MM.1S (cell line): ENCODE measurements at regions not wholly inside any gene's neighbourhood (a gene's known extent, or its start where the extent isn't known, plus 50 kb on each side); places are given as distances from the start of the nearest gene placed in this dataset.

Source experiments
- DNase-seq: peaks from one replicate; pipeline ENCODE4 v3.0.0-alpha.2; 2015
- H2AFZ ChIP-seq: fragments of 300-600 bp; sonication (generic); 2 replicates; pipeline ENCODE4 v1.6.0; 2016; ENCODE audit warnings: antibody characterized with exemption, low read length
- H3F3A ChIP-seq: fragments of 300-600 bp; sonication (generic); 2 replicates; pipeline ENCODE4 v1.6.1; 2016; ENCODE audit warnings: mild to moderate bottlenecking, antibody characterized with exemption, low read length, moderate library complexity, mixed read lengths; ENCODE audit not compliant: insufficient read depth
- H3K27ac ChIP-seq: fragments of 300-600 bp; sonication (generic); 2 replicates; pipeline ENCODE4 v1.5.1; 2016; ENCODE audit warnings: mild to moderate bottlenecking, low read length
- H3K27me3 ChIP-seq: fragments of 300-600 bp; sonication (generic); replicated peaks from 2 replicates; pipeline ENCODE4 v1.6.0; 2016; ENCODE audit warnings: low read length; ENCODE audit not compliant: insufficient read depth
- H3K36me3 ChIP-seq: fragments of 300-600 bp; sonication (generic); replicated peaks from 2 replicates; pipeline ENCODE4 v1.6.1; 2016; ENCODE audit warnings: mild to moderate bottlenecking, low read length, mixed read lengths; ENCODE audit not compliant: insufficient read depth
- H3K4me1 ChIP-seq: fragments of 300-600 bp; sonication (generic); 2 replicates; pipeline ENCODE4 v1.6.1; 2016; ENCODE audit warnings: low read length, mixed read lengths
- H3K4me2 ChIP-seq: fragments of 300-600 bp; sonication (generic); 2 replicates; pipeline ENCODE4 v1.6.0; 2016; ENCODE audit warnings: low read depth, low read length
- H3K4me3 ChIP-seq: fragments of 300-600 bp; sonication (generic); 2 replicates; pipeline ENCODE4 v1.5.1; 2016; ENCODE audit warnings: low read length, mixed read lengths
- H3K79me2 ChIP-seq: fragments of 300-600 bp; sonication (generic); 2 replicates; pipeline ENCODE4 v1.6.1; 2016; ENCODE audit warnings: mixed run types, low read length, mixed read lengths
- H3K9ac ChIP-seq: fragments of 300-600 bp; sonication (generic); 2 replicates; pipeline ENCODE4 v1.6.1; 2016; ENCODE audit warnings: low read length, mixed read lengths
- H3K9me2 ChIP-seq: fragments of 300-600 bp; sonication (generic); replicated peaks from 2 replicates; pipeline ENCODE4 v1.6.1; 2016; ENCODE audit warnings: mild to moderate bottlenecking, low read length, mixed read lengths; ENCODE audit not compliant: insufficient read depth
- H3K9me3 ChIP-seq: fragments of 300-600 bp; sonication (generic); replicated peaks from 2 replicates; pipeline ENCODE4 v1.6.1; 2016; ENCODE audit warnings: mild to moderate bottlenecking, low read length, mixed read lengths; ENCODE audit not compliant: insufficient read depth
- H4K20me1 ChIP-seq: fragments of 300-600 bp; sonication (generic); 2 replicates; pipeline ENCODE4 v1.6.1; 2016; ENCODE audit warnings: mild to moderate bottlenecking, low read length, moderate library complexity, mixed read lengths; ENCODE audit not compliant: insufficient read depth
- CTCF ChIP-seq: fragments of 300-600 bp; sonication (generic); IDR thresholded peaks from 2 replicates; pipeline ENCODE4 v1.5.1; 2016; ENCODE audit warnings: antibody characterized with exemption, low read length, mixed read lengths
- EZH2 ChIP-seq: fragments of 300-600 bp; sonication (generic); optimal IDR thresholded peaks from 2 replicates; pipeline ENCODE3; 2017; ENCODE audit warnings: low read depth, mild to moderate bottlenecking, antibody characterized with exemption, low read length, mixed read lengths
- EZH2phosphoT487 ChIP-seq: fragments of 300-600 bp; sonication (generic); IDR thresholded peaks from 2 replicates; pipeline ENCODE4 v1.6.1; 2018; ENCODE audit warnings: antibody characterized with exemption, low read length

- no peak for TF ChIP-seq EZH2
- no peak for TF ChIP-seq CTCF
- no peak for TF ChIP-seq EZH2phosphoT487
- Histone ChIP-seq H3F3A (no peaks in the 10 kb centered on the region), H3K36me3 (no peaks in the 10 kb centered on the region), H4K20me1 (no peaks in the 10 kb centered on the region), H3K9me2 (no peaks in the 10 kb centered on the region), H3K4me1 (no peaks in the 10 kb centered on the region), H3K79me2 (no peaks in the 10 kb centered on the region), H3K4me2 (no peak overlapping the region), H3K9ac (no peak overlapping the region), H3K27ac (no peak overlapping the region), H3K9me3 (no peaks in the 10 kb centered on the region), H3K27me3 (no peaks in the 10 kb centered on the region), H2AFZ (no peak overlapping the region), H3K4me3 (no peak overlapping the region)
- DNase-seq = no peak
These were observed 198.5 kb upstream of the C11orf87 start for GRCh38 chr11:109223451-109223850.

GRCh38 chr11:109229682-109230081 lies 192.3 kb upstream of the C11orf87 start:
- no peaks in the 10 kb centered on the region for H4K20me1 ChIP-seq
- no peaks in the 10 kb centered on the region for H3F3A ChIP-seq
- no peaks in the 10 kb centered on the region for H3K36me3 ChIP-seq
- no peaks in the 10 kb centered on the region for H3K9me2 ChIP-seq
- no peak overlapping the region for H3K4me2 ChIP-seq
- TF ChIP-seq CTCF = no peak
- no peak for TF ChIP-seq EZH2phosphoT487
- no peak for TF ChIP-seq EZH2
- H3K9ac ChIP-seq = no peak overlapping the region
- no peak for DNase-seq
- H3K4me1 ChIP-seq = no peaks in the 10 kb centered on the region
- no peaks in the 10 kb centered on the region for H3K27me3 ChIP-seq
- H2AFZ ChIP-seq = no peak overlapping the region
- H3K9me3 ChIP-seq = no peaks in the 10 kb centered on the region
- H3K4me3 ChIP-seq = no peak overlapping the region
- H3K27ac ChIP-seq = no peak overlapping the region
- H3K79me2 ChIP-seq = no peaks in the 10 kb centered on the region

- no peak overlapping the region for H3K4me3 ChIP-seq
- no peaks in the 10 kb centered on the region for H3F3A ChIP-seq
- H3K9me2 ChIP-seq = no peaks in the 10 kb centered on the region
- no peak overlapping the region for H3K4me2 ChIP-seq
- no peak overlapping the region for H3K9ac ChIP-seq
- no peaks in the 10 kb centered on the region for H3K36me3 ChIP-seq
- H3K27ac ChIP-seq = no peak overlapping the region
- no peaks in the 10 kb centered on the region for H3K9me3 ChIP-seq
- no peak overlapping the region for H2AFZ ChIP-seq
- H4K20me1 ChIP-seq = no peaks in the 10 kb centered on the region
- TF ChIP-seq EZH2 = no peak
- no peak for TF ChIP-seq EZH2phosphoT487
- TF ChIP-seq CTCF = no peak
- H3K4me1 ChIP-seq = no peaks in the 10 kb centered on the region
- DNase-seq = no peak
- H3K27me3 ChIP-seq = no peaks in the 10 kb centered on the region
- no peaks in the 10 kb centered on the region for H3K79me2 ChIP-seq
These were observed 185.8 kb upstream of the C11orf87 start for GRCh38 chr11:109236188-109236587.
